HAP-1 (cell line): ENCODE measurements at regions not wholly inside any gene's neighbourhood (a gene's known extent, or its start where the extent isn't known, plus 50 kb on each side); places are given as distances from the start of the nearest gene placed in this dataset.

Experiments
- DNase-seq, 2 experiments: peaks; one replicate each; pipeline ENCODE4 v3.0.0-alpha.2; 2016 to 2020; ENCODE audit warnings: low spot score in 2 of 2
- H3K27me3 ChIP-seq: fragments of 250-450 bp; sonication (Bioruptor Pico); 2 replicates; pipeline ENCODE4 v1.5.1; 2020; ENCODE audit warnings: low read depth, mild to moderate bottlenecking, moderate library complexity
- H3K36me3 ChIP-seq: fragments of 250-450 bp; sonication (Bioruptor Pico); replicated peaks from 2 replicates; pipeline ENCODE4 v1.5.1; 2020; ENCODE audit warnings: mild to moderate bottlenecking
- H3K4me1 ChIP-seq: fragments of 250-450 bp; sonication (Bioruptor Pico); 2 replicates; pipeline ENCODE4 v1.5.1; 2020; ENCODE audit warnings: mild to moderate bottlenecking
- H3K4me3 ChIP-seq: fragments of 250-450 bp; sonication (Bioruptor Pico); 2 replicates; pipeline ENCODE4 v1.5.1; 2020; ENCODE audit warnings: mild to moderate bottlenecking, moderate library complexity
- H3K9me3 ChIP-seq: fragments of 250-450 bp; sonication (Bioruptor Pico); 2 replicates; pipeline ENCODE4 v1.5.1; 2020; ENCODE audit warnings: mild to moderate bottlenecking, moderate library complexity
- in situ Hi-C: fragments of 300-500 bp; cut with MboI; formaldehyde crosslinking; loops from 3 replicates; pipeline ENCODE4 v1.14.3; 2020; ENCODE audit warnings: low sequenced_read_pairs, inconsistent platforms, mixed read lengths

DNA sequence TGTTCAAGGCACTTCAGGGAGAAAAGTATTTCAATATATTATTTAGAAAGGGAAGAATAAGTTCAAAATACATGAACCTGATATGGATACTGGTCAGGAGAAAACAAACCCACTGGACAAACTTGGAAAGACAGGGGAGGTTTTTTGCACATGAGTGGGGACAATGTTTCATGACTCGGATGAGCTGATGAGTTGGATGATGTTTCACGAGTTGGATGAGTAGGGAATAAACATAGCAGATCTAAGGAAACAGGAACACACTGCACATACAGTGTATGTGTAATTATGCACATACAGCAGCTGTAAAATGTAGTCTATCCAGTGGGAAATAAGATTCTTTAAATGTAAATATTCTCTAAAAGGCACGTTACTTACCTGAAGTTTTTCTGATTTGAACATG is 682.9 kb upstream of the ADAMTS5 start:
- Histone ChIP-seq H3K4me3 (no peak overlapping the region), H3K36me3 (no peaks in the 10 kb centered on the region), H3K9me3 (no peaks in the 10 kb centered on the region), H3K27me3 (no peaks in the 10 kb centered on the region), H3K4me1 (no peaks in the 10 kb centered on the region)
- in situ Hi-C loops: no loop called here
- no peak for DNase-seq

DNA sequence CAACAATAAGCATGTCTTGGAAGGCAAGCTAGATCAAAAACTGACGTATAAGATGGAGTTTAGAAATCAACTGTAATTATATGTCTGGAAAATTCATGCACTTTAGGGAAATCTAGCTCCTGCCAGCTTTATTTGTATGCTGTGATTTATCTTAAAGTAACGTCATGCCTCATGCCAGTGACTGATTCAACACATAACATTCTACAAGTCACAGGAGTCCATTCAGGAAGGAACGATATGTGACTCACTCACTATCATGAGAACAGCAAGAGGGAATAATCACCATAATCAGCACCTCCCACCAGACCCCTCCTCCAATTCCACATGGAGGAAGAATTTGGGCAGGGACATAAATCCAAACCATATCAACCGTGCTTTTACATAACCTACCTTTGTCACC is 682.4 kb upstream of the ADAMTS5 start:
- Histone ChIP-seq H3K4me1 (no peaks in the 10 kb centered on the region), H3K4me3 (no peak overlapping the region), H3K9me3 (no peaks in the 10 kb centered on the region), H3K27me3 (no peaks in the 10 kb centered on the region), H3K36me3 (no peaks in the 10 kb centered on the region)
- DNase-seq: no peak
- in situ Hi-C loops: no loop called here

DNA sequence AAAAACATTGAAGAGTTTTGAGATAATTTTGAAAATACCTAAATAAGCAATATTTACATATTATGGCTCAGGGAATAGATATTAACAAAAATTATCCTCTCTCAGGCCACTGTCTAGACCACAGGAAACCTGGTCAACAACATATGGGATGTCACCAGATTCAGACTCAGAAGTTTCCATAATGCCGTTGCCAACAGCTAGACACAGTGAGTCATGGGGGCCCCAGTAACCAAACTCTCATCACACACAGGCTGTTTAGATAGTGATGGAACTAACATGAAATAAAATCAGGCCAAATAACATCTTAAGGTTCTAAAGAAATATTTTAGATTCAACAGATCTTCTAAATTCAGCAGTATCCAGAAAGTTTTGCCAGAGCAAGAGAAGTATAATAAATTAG is 681.7 kb upstream of the ADAMTS5 start:
- DNase-seq: no peak
- Histone ChIP-seq H3K27me3 (no peaks in the 10 kb centered on the region), H3K9me3 (no peaks in the 10 kb centered on the region), H3K4me1 (no peaks in the 10 kb centered on the region), H3K4me3 (no peak overlapping the region), H3K36me3 (no peaks in the 10 kb centered on the region)
- in situ Hi-C loops: no loop called here

DNA sequence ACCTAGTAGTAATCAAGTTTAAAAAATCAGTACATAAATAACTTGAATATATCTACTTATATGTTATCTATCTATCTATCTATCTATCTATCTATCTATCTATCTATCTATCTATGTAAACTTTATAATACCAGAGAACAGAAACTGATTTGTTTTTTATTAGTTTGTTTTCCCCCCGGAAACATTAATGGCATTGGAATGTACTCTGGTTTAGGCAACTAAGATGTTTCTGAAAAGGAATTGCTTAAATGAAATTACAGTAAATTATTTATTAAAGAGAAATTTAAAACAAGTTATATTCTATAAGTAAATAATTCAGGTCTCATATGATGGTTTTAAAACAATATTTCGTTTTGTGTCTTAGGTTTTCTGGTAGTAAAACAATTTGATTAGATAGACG is 681.0 kb upstream of the ADAMTS5 start:
- H3K9me3 ChIP-seq: no peaks in the 10 kb centered on the region
- H3K4me1 ChIP-seq: no peaks in the 10 kb centered on the region
- no peaks in the 10 kb centered on the region for H3K27me3 ChIP-seq
- in situ Hi-C loops: no loop called here
- H3K36me3 ChIP-seq: no peaks in the 10 kb centered on the region
- no peak overlapping the region for H3K4me3 ChIP-seq
- no peak for DNase-seq

- H3K36me3 ChIP-seq: no peaks in the 10 kb centered on the region
- H3K4me3 ChIP-seq: no peak overlapping the region
- DNase-seq: no peak
- H3K27me3 ChIP-seq: no peaks in the 10 kb centered on the region
- no peaks in the 10 kb centered on the region for H3K9me3 ChIP-seq
- in situ Hi-C loops: no loop called here
- H3K4me1 ChIP-seq: no peaks in the 10 kb centered on the region
Observed at GRCh38 chr21:27647401-27647800, 680.5 kb upstream of the ADAMTS5 start.

DNA sequence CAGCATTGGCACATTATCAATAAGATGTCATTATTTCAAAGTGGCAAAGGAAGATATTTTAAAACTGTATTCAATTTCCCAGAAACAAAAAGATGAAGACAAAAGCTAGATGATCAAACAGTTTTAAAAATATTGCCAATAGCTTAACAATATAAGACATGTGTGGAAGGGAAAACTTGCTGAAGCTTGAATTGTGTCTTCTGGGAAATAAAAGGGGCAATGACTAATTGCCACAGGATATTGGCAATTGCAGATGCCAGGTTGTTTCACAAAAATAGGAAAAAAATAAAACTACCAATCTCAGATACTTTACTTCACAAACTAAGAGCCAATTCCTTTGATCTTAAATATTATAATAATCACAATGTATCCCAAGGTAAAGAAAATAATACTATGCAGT is 679.8 kb upstream of the ADAMTS5 start:
- Histone ChIP-seq H3K36me3 (no peaks in the 10 kb centered on the region), H3K4me1 (no peaks in the 10 kb centered on the region), H3K9me3 (no peaks in the 10 kb centered on the region), H3K4me3 (no peak overlapping the region), H3K27me3 (no peaks in the 10 kb centered on the region)
- DNase-seq: no peak
- in situ Hi-C loops: no loop called here

GRCh38 chr21:27646056-27646455 is 679.2 kb upstream of the ADAMTS5 start:
- H3K4me3 ChIP-seq: no peak overlapping the region
- H3K36me3 ChIP-seq: no peaks in the 10 kb centered on the region
- no peaks in the 10 kb centered on the region for H3K27me3 ChIP-seq
- no peaks in the 10 kb centered on the region for H3K4me1 ChIP-seq
- no peak for DNase-seq
- in situ Hi-C loops: no loop called here
- H3K9me3 ChIP-seq: no peaks in the 10 kb centered on the region

DNA sequence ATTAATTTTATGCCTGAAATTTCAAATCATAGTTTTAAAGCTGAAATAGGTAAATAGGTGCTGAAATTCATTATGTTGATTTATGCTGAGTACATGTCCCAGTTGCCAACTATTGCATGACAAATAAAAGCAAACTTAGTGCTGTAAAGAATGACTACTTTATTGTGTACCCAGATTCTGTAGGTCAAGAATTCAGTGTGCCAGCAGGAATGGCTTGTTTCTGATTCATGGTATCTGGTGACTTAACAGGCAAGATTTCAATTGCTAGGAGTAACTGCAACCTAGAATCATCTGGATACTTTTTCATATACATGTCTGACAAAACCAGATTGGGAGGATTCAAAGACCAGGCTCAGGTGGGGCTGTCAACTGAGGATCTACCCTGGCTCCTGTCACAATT is 678.4 kb upstream of the ADAMTS5 start:
- H3K4me3 ChIP-seq: no peak overlapping the region
- no peak for DNase-seq
- H3K4me1 ChIP-seq: no peaks in the 10 kb centered on the region
- in situ Hi-C loops: no loop called here
- H3K9me3 ChIP-seq: no peaks in the 10 kb centered on the region
- H3K27me3 ChIP-seq: no peaks in the 10 kb centered on the region
- H3K36me3 ChIP-seq: no peaks in the 10 kb centered on the region

- in situ Hi-C loops: no loop called here
- no peak overlapping the region for H3K4me3 ChIP-seq
- DNase-seq: no peak
- H3K4me1 ChIP-seq: no peaks in the 10 kb centered on the region
- H3K27me3 ChIP-seq: no peaks in the 10 kb centered on the region
- no peaks in the 10 kb centered on the region for H3K9me3 ChIP-seq
- no peaks in the 10 kb centered on the region for H3K36me3 ChIP-seq
Observed at GRCh38 chr21:27643326-27643725, 676.4 kb upstream of the ADAMTS5 start.

GRCh38 chr21:27639286-27639685 is 672.4 kb upstream of the ADAMTS5 start:
- in situ Hi-C loops: no loop called here
- no peak for DNase-seq
- H3K9me3 ChIP-seq: no peaks in the 10 kb centered on the region
- no peaks in the 10 kb centered on the region for H3K4me1 ChIP-seq
- H3K27me3 ChIP-seq: no peaks in the 10 kb centered on the region
- H3K36me3 ChIP-seq: no peaks in the 10 kb centered on the region
- no peak overlapping the region for H3K4me3 ChIP-seq

DNA sequence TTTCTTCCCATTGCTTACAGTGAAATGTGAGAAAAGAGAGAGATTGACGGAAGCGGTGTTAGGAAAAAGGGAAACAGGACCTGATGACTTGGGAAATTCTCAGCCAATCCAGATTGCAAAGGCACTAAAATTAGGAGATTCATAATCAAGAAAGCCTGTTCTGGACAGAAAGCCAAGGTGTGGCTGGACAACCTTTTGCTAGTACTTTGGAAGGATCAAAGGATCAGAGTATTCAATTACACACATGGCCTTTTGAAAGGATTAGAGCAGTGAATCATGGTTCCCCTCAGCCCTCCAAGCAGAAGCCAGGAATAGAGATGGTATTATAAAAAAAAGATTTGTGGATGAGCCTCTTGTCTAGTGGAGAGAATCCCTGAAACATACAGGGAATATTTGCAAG is 669.8 kb upstream of the ADAMTS5 start:
- Histone ChIP-seq H3K4me1 (no peaks in the 10 kb centered on the region), H3K36me3 (no peaks in the 10 kb centered on the region), H3K9me3 (no peaks in the 10 kb centered on the region), H3K27me3 (no peaks in the 10 kb centered on the region), H3K4me3 (no peak overlapping the region)
- in situ Hi-C loops: no loop called here
- no peak for DNase-seq

DNA sequence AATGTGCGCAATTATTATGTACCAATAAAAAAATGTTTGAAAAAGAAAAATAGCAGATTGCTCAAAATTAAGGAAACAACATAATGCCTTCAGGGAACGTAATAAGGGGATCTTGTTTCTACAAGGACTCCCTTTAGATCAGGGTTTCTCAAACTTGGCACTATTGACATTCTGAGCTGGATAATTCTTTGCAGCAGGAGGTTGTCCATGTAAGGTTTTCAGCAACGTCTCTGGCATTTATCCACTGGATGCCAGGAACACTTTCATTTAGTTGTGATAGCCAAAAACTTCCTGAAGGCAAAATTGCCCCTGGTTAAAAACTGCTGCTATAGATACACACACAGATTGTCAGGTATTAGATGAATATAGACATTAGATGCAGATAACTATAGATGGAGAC is 666.7 kb upstream of the ADAMTS5 start:
- no peaks in the 10 kb centered on the region for H3K4me1 ChIP-seq
- in situ Hi-C loops: no loop called here
- H3K36me3 ChIP-seq: no peaks in the 10 kb centered on the region
- no peaks in the 10 kb centered on the region for H3K27me3 ChIP-seq
- no peak for DNase-seq
- no peak overlapping the region for H3K4me3 ChIP-seq
- H3K9me3 ChIP-seq: no peaks in the 10 kb centered on the region

- no peak overlapping the region for H3K4me3 ChIP-seq
- H3K36me3 ChIP-seq: no peaks in the 10 kb centered on the region
- no peaks in the 10 kb centered on the region for H3K9me3 ChIP-seq
- DNase-seq: no peak
- H3K4me1 ChIP-seq: no peaks in the 10 kb centered on the region
- H3K27me3 ChIP-seq: no peaks in the 10 kb centered on the region
- in situ Hi-C loops: no loop called here
Observed at GRCh38 chr21:27631471-27631870, 664.6 kb upstream of the ADAMTS5 start.

- no peak for DNase-seq
- no peaks in the 10 kb centered on the region for H3K9me3 ChIP-seq
- no peaks in the 10 kb centered on the region for H3K27me3 ChIP-seq
- H3K4me1 ChIP-seq: no peaks in the 10 kb centered on the region
- H3K36me3 ChIP-seq: no peaks in the 10 kb centered on the region
- in situ Hi-C loops: no loop called here
- no peak overlapping the region for H3K4me3 ChIP-seq
Observed at GRCh38 chr21:27622631-27623030, 655.7 kb upstream of the ADAMTS5 start.

DNA sequence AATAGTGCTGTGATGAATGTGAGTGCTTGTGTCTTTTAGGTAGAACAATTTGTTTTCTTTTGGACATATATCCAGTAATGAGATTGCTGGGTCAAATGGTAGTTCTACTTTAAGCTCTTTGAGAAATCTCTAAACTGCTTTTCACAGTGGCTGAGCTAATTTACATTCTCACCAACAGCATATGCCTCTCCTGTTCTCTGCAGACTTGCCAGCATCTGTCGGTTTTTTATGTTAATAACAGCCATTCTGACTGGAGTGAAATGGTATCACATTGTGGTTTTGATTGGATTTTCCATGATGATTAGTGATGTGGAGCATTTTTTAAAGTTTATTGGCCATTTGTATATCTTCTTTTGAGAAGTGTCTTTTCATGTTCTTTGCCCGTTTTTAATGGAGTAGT is 647.3 kb upstream of the ADAMTS5 start:
- no peaks in the 10 kb centered on the region for H3K9me3 ChIP-seq
- H3K36me3 ChIP-seq: no peaks in the 10 kb centered on the region
- no peaks in the 10 kb centered on the region for H3K27me3 ChIP-seq
- no peak for DNase-seq
- H3K4me1 ChIP-seq: no peaks in the 10 kb centered on the region
- H3K4me3 ChIP-seq: no peak overlapping the region
- in situ Hi-C loops: no loop called here
